HAP-1 (cell line): ENCODE measurements at regions not wholly inside any gene's neighbourhood (a gene's known extent, or its start where the extent isn't known, plus 50 kb on each side); places are given as distances from the start of the nearest gene placed in this dataset.
A peak's percentile ranks its signal among the peaks of the same experiment; 100 is the strongest.

Experiments used
- DNase-seq, 2 experiments: peaks; one replicate each; pipeline ENCODE4 v3.0.0-alpha.2; 2016 to 2020; ENCODE audit warnings: low spot score in 2 of 2
- H3K27me3 ChIP-seq: fragments of 250-450 bp; sonication (Bioruptor Pico); 2 replicates; pipeline ENCODE4 v1.5.1; 2020; ENCODE audit warnings: low read depth, mild to moderate bottlenecking, moderate library complexity
- H3K36me3 ChIP-seq: fragments of 250-450 bp; sonication (Bioruptor Pico); replicated peaks from 2 replicates; pipeline ENCODE4 v1.5.1; 2020; ENCODE audit warnings: mild to moderate bottlenecking
- H3K4me1 ChIP-seq: fragments of 250-450 bp; sonication (Bioruptor Pico); 2 replicates; pipeline ENCODE4 v1.5.1; 2020; ENCODE audit warnings: mild to moderate bottlenecking
- H3K4me3 ChIP-seq: fragments of 250-450 bp; sonication (Bioruptor Pico); 2 replicates; pipeline ENCODE4 v1.5.1; 2020; ENCODE audit warnings: mild to moderate bottlenecking, moderate library complexity
- H3K9me3 ChIP-seq: fragments of 250-450 bp; sonication (Bioruptor Pico); 2 replicates; pipeline ENCODE4 v1.5.1; 2020; ENCODE audit warnings: mild to moderate bottlenecking, moderate library complexity
- in situ Hi-C: fragments of 300-500 bp; cut with MboI; formaldehyde crosslinking; loops from 3 replicates; pipeline ENCODE4 v1.14.3; 2020; ENCODE audit warnings: low sequenced_read_pairs, inconsistent platforms, mixed read lengths

DNA sequence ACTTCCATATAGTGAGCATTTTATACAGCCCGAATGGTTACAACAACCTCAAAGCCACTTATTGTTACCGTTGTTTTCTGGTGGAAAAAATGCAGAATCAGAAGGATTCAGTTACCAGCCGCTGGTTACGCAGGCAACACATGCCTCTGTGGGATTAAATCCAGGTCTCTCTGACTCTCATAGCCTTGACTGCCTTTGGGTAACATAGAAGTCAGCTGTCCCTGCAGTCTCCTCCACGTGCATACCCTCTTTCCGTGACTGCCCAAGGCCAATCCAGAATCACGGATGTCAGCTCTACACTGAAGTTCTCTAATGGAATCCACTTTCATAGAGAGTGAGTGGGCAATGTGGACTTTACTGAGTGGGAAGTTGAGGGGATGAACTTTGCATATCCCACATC is 189.5 kb upstream of the DNAJC19 start:
- Histone ChIP-seq H3K4me3 (no peak overlapping the region), H3K27me3 (peaks cover 3% of the 10 kb centered on the region), H3K36me3 (no peaks in the 10 kb centered on the region), H3K4me1 (peaks cover 6% of the 10 kb centered on the region), H3K9me3 (no peaks in the 10 kb centered on the region)
- DNase-seq = no peak
- in situ Hi-C loops = loop anchor here (10.0 kb wide), 1 partner anchor 194 kb away; the partner anchor contains the start of gene DNAJC19

DNA sequence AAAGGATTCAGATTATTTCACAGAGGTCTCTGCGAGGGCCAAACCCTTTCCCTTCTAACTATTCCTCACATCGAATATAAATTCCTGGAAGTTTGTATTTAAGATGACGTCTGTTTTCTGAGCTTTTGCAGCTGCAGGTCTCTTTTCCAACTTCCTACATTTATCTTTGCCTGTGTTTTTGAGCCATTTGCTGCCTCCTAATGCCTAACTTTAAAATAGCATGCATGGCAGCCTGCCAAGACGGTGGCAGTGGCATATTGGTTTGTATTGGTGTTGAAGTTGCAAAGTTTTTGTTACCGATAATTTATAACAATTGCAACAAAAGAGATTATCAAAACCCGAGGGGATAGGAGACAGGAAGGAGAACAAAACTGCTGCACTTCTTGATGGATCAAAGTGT is 187.1 kb upstream of the DNAJC19 start:
- no peaks in the 10 kb centered on the region for H3K36me3 ChIP-seq
- in situ Hi-C loops = loop anchor here (10.0 kb wide), 1 partner anchor 192 kb away; the partner anchor contains the start of gene DNAJC19
- peak; percentile 59 to 81 for DNase-seq

DNA sequence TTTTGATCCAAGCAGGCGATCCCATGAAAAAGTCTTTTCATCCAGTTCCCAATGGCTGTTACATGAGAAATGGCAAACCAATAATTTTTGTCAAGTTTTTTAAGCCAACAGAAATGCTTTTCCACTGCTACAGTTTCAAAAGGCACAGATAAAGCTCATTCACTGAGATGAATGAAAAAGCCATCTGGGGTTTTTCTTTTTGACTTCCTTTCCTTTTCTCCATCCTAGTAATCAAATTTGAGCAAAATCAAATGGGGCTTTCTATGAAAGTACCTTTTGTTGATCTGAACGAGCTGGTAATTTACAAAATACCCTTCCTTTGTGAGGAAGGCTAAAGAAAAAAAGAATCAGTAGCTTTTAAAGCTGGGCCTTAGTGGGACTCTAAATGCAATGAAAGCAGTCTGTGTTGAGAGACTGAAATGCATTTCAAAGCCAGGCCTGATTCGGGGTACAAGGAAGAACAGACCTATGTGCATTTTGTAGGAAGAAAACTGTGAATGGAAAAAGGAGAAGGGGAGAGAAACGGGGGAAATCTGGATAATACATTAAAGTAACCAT is 185.2 kb upstream of the DNAJC19 start:
- H3K36me3 ChIP-seq = no peaks in the 10 kb centered on the region
- DNase-seq = peak in 1 of 2 experiments; percentile 8

More for the DNA sequence above, 187.1 kb upstream of the DNAJC19 start:
- no peaks in the 10 kb centered on the region for H3K9me3 ChIP-seq
- peaks cover 6% of the 10 kb centered on the region for H3K4me1 ChIP-seq
- no peak overlapping the region for H3K4me3 ChIP-seq
- H3K27me3 ChIP-seq = peaks cover 3% of the 10 kb centered on the region

GRCh38 chr3:181174022-181174421 is 184.5 kb upstream of the DNAJC19 start:
- Histone ChIP-seq H3K27me3 (peaks cover 5% of the 10 kb centered on the region), H3K36me3 (no peaks in the 10 kb centered on the region), H3K4me1 (no peaks in the 10 kb centered on the region; the same call in 1 of the 2 replicates), H3K4me3 (no peak overlapping the region), H3K9me3 (no peaks in the 10 kb centered on the region)
- DNase-seq = no peak
- in situ Hi-C loops = loop anchor here (10.0 kb wide), 1 partner anchor 189 kb away; the partner anchor contains the start of gene DNAJC19

More for the DNA sequence above, 185.2 kb upstream of the DNAJC19 start:
- in situ Hi-C loops = loop anchor here (10.0 kb wide), 1 partner anchor 190 kb away; the partner anchor contains the start of gene DNAJC19
- Histone ChIP-seq H3K9me3 (no peaks in the 10 kb centered on the region), H3K4me3 (no peak overlapping the region), H3K4me1 (no peaks in the 10 kb centered on the region; the same call in 1 of the 2 replicates), H3K27me3 (peaks cover 5% of the 10 kb centered on the region)

GRCh38 chr3:181173227-181173626 is 183.7 kb upstream of the DNAJC19 start:
- no peaks in the 10 kb centered on the region; the same call in 1 of the 2 replicates for H3K4me1 ChIP-seq
- H3K4me3 ChIP-seq = no peak overlapping the region
- DNase-seq = no peak
- H3K36me3 ChIP-seq = no peaks in the 10 kb centered on the region
- in situ Hi-C loops = loop anchor here (10.0 kb wide), 1 partner anchor 188 kb away; the partner anchor contains the start of gene DNAJC19
- H3K9me3 ChIP-seq = no peaks in the 10 kb centered on the region
- peaks cover 5% of the 10 kb centered on the region for H3K27me3 ChIP-seq

DNA sequence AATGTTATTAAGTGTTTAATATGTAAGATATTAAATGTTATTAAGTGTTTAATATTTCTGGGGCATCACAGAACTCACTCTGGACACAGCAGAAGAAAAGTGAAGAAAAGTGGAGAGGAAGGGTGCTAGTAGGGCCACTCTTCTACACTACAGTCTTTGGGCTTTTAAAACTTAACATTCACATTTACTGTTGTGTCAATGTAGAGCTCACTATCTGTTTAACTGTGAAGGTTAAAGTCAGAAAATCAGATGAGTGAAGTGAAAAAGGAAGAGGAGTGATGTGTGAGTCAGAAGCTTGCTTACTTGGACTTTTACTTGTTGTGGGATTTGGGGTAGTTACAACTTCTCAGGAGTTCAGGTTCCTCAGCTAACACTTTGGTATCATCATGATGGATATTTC is 145.3 kb upstream of the DNAJC19 start:
- DNase-seq = no peak

DNA sequence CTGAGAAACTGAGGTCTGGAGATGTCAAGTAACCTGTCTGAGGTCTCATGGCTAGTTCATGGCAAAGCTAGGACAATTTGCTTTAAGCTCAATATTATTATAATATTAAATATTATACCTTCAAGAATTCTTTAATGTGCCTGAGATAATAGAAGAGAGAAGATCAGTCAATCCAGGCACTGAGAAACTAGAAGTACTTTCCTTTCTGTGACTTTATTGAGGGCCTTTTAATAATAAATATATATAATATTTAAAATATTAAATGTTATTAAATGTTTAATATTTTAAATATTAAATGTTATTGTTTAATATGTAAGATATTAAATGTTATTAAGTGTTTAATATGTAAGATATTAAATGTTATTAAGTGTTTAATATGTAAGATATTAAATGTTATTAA is 144.3 kb upstream of the DNAJC19 start:
- no peaks in the 10 kb centered on the region for H3K4me1 ChIP-seq
- H3K27me3 ChIP-seq = no peaks in the 10 kb centered on the region
- no peak for DNase-seq
- H3K4me3 ChIP-seq = no peak overlapping the region
- H3K9me3 ChIP-seq = no peaks in the 10 kb centered on the region
- in situ Hi-C loops = no loop called here
- no peaks in the 10 kb centered on the region for H3K36me3 ChIP-seq

More for the DNA sequence above, 145.3 kb upstream of the DNAJC19 start:
- Histone ChIP-seq H3K36me3 (no peaks in the 10 kb centered on the region), H3K4me1 (no peaks in the 10 kb centered on the region), H3K4me3 (no peak overlapping the region), H3K9me3 (no peaks in the 10 kb centered on the region), H3K27me3 (no peaks in the 10 kb centered on the region; the same call in 1 of the 2 replicates)
- in situ Hi-C loops = no loop called here

- DNase-seq = no peak
Measured at GRCh38 chr3:181105646-181106045, 116.1 kb upstream of the DNAJC19 start.

DNA sequence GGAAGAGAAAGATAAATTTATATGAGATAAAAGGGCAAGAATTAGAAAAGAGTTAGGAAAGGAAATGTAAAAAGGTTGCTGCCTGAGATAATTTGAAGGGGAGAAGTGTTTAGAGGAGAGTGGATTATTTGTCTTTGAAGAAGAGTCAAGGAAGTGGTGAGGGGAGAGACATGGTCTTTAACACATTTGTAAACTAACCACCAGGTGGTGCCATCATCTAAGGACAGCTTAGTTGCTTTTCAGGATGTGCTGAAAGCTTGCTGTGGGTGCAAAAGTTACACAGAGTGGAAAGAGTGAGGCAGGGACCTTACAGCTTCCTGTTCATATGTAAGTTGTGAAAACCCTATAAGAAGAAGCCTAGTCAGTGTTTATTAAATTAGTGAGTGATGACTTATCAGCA is 114.1 kb upstream of the DNAJC19 start:
- H3K4me1 ChIP-seq = no peaks in the 10 kb centered on the region
- DNase-seq = peak; percentile 40 to 47
- H3K4me3 ChIP-seq = no peak overlapping the region
- H3K36me3 ChIP-seq = no peaks in the 10 kb centered on the region
- peaks cover 3% of the 10 kb centered on the region; the same call in 1 of the 2 replicates for H3K27me3 ChIP-seq
- no peaks in the 10 kb centered on the region for H3K9me3 ChIP-seq
- in situ Hi-C loops = no loop called here

More at GRCh38 chr3:181105646-181106045, 116.1 kb upstream of the DNAJC19 start:
- in situ Hi-C loops = no loop called here
- Histone ChIP-seq H3K9me3 (no peaks in the 10 kb centered on the region), H3K4me3 (no peak overlapping the region), H3K4me1 (no peaks in the 10 kb centered on the region), H3K27me3 (peaks cover 3% of the 10 kb centered on the region; the same call in 1 of the 2 replicates), H3K36me3 (no peaks in the 10 kb centered on the region)

GRCh38 chr3:181086011-181086410 is 96.5 kb upstream of the DNAJC19 start:
- DNase-seq = no peak
- no peaks in the 10 kb centered on the region for H3K9me3 ChIP-seq
- in situ Hi-C loops = no loop called here
- 0 out of 2 replicates have a peak, but pooled peaks cover 3% of the 10 kb centered on the region for H3K27me3 ChIP-seq
- no peaks in the 10 kb centered on the region for H3K36me3 ChIP-seq
- no peak overlapping the region for H3K4me3 ChIP-seq
- no peaks in the 10 kb centered on the region for H3K4me1 ChIP-seq

GRCh38 chr3:181081930-181082329 is 92.4 kb upstream of the DNAJC19 start:
- Histone ChIP-seq H3K4me1 (no peaks in the 10 kb centered on the region), H3K27me3 (0 out of 2 replicates have a peak, but pooled peaks cover 3% of the 10 kb centered on the region), H3K36me3 (no peaks in the 10 kb centered on the region), H3K9me3 (no peaks in the 10 kb centered on the region), H3K4me3 (no peak overlapping the region)
- in situ Hi-C loops = no loop called here
- DNase-seq = no peak

DNA sequence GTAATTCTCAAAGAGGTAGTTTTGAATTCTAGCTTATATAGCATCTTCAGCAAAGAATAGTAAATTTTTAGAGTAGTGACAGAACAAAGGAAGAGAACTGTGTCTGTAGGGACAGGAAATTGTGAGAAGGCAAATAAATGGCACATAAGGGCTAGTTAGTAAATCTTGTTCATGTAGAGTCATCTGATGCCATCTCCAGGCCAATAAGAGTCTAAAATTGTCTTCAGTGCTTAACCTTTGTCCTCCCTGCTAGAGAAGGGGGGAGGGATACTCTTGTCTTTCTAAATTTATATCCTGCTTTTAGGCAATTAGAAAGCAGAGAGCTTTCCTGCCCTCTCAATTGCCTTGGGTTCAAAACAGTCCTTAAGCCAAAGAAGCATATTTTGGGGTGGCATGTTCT is 87.0 kb upstream of the DNAJC19 start:
- DNase-seq = no peak
- Histone ChIP-seq H3K4me1 (no peaks in the 10 kb centered on the region), H3K27me3 (no peaks in the 10 kb centered on the region), H3K4me3 (no peak overlapping the region), H3K9me3 (no peaks in the 10 kb centered on the region), H3K36me3 (no peaks in the 10 kb centered on the region)
- in situ Hi-C loops = no loop called here

GRCh38 chr3:181075098-181075497 is 85.6 kb upstream of the DNAJC19 start:
- H3K36me3 ChIP-seq = no peaks in the 10 kb centered on the region
- H3K4me3 ChIP-seq = no peak overlapping the region
- peak in 1 of 2 experiments; percentile 22 for DNase-seq
- no peaks in the 10 kb centered on the region for H3K27me3 ChIP-seq
- H3K9me3 ChIP-seq = no peaks in the 10 kb centered on the region
- in situ Hi-C loops = no loop called here
- no peaks in the 10 kb centered on the region for H3K4me1 ChIP-seq
